NCI-H187 (cell line): ENCODE measurements at regions not wholly inside any gene's neighbourhood (a gene's known extent, or its start where the extent isn't known, plus 50 kb on each side); places are given as distances from the start of the nearest gene placed in this dataset.

Experiments used
- DNase-seq, 2 experiments: peaks; one replicate each; lab custom pipeline; 2025; lab: John Stamatoyannopoulos, UW

- DNase-seq = no peak
These were observed 143.7 kb upstream of the KCNMB2 start for GRCh38 chr3:178392511-178392926.

- DNase-seq = no peak
These were observed 143.1 kb upstream of the KCNMB2 start for GRCh38 chr3:178393146-178393545.

GRCh38 chr3:178393824-178394223, 142.4 kb upstream of the KCNMB2 start:
- no peak for DNase-seq

GRCh38 chr3:178396318-178396717, 139.9 kb upstream of the KCNMB2 start:
- DNase-seq = no peak

- no peak for DNase-seq
These were observed 139.0 kb upstream of the KCNMB2 start for GRCh38 chr3:178397202-178397601.

GRCh38 chr3:178397836-178398235, 138.4 kb upstream of the KCNMB2 start:
- no peak for DNase-seq

- DNase-seq = no peak
These were observed 131.3 kb upstream of the KCNMB2 start for GRCh38 chr3:178404961-178405360.

GRCh38 chr3:178405531-178405930, 130.7 kb upstream of the KCNMB2 start:
- DNase-seq = no peak

- DNase-seq = no peak
These were observed 130.0 kb upstream of the KCNMB2 start for GRCh38 chr3:178406206-178406605.

GRCh38 chr3:178415384-178415783, 120.9 kb upstream of the KCNMB2 start:
- DNase-seq = no peak

GRCh38 chr3:178417736-178418135, 118.5 kb upstream of the KCNMB2 start:
- DNase-seq = no peak

- no peak for DNase-seq
These were observed 117.2 kb upstream of the KCNMB2 start for GRCh38 chr3:178419071-178419470.

GRCh38 chr3:178420033-178420432, 116.2 kb upstream of the KCNMB2 start:
- no peak for DNase-seq

- DNase-seq = no peak
These were observed 115.2 kb upstream of the KCNMB2 start for GRCh38 chr3:178421069-178421468.

- DNase-seq = no peak
These were observed 113.8 kb upstream of the KCNMB2 start for GRCh38 chr3:178422406-178422805.

- DNase-seq = no peak
These were observed 108.2 kb upstream of the KCNMB2 start for GRCh38 chr3:178428037-178428436.

- DNase-seq = no peak
These were observed 101.9 kb upstream of the KCNMB2 start for GRCh38 chr3:178434206-178434805.

GRCh38 chr3:178435575-178435974, 100.7 kb upstream of the KCNMB2 start:
- DNase-seq = no peak

- DNase-seq = no peak
These were observed 99.5 kb upstream of the KCNMB2 start for GRCh38 chr3:178436773-178437172.

GRCh38 chr3:178437236-178437635, 99.0 kb upstream of the KCNMB2 start:
- DNase-seq = no peak

GRCh38 chr3:178439504-178439903, 96.7 kb upstream of the KCNMB2 start:
- DNase-seq = no peak

- no peak for DNase-seq
These were observed 96.2 kb upstream of the KCNMB2 start for GRCh38 chr3:178440043-178440442.

- DNase-seq = no peak
These were observed 92.6 kb upstream of the KCNMB2 start for GRCh38 chr3:178443634-178444033.

GRCh38 chr3:178445139-178445538, 91.1 kb upstream of the KCNMB2 start:
- DNase-seq = no peak

- no peak for DNase-seq
These were observed 90.2 kb upstream of the KCNMB2 start for GRCh38 chr3:178446059-178446458.
